ENCODE measurements at regions not wholly inside any gene's neighbourhood (a gene's known extent, or its start where the extent isn't known, plus 50 kb on each side); places are given as distances from the start of the nearest gene placed in this dataset.
"Not testable (repeated sequence)": the region's sequence is repeated elsewhere in the genome, so short reads cannot be mapped to it uniquely, and the experiment has no call there.

- CTCF ChIA-PET: no interaction called here
- no peak for DNase-seq (ENCODE audit: extremely low spot score)
- POLR2A ChIA-PET: no interaction called here
- no peak for TF ChIP-seq CTCF (IDR thresholded peaks at IDR 0.05; ENCODE audit: control extremely low read depth, extremely low read depth, low read depth, missing control alignments)
Measured at GRCh38 chr13:61531383-61532065, 115.9 kb upstream of the PCDH20 start.

DNA sequence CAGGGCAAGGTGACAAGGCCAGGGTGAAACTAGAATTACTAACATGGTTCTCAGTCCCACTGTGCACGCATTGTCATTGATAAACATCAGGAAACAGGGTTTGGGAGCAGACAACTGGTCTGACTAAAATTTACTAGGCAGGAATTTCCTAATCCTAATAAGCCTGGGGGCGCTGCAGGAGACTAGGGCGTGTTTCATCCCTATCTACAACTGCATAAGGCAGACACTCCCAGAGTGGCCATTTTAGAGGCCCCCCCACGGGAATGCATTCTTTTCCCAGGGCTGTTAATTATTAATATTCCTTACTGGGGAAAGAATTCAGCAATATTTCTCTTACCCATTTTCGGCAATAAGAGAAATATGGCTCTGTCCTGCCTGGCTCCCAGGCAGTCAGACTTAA, 103.6 kb upstream of the PCDH20 start:
- POLR2A ChIA-PET; DNase-seq (ENCODE audit: extremely low spot score); CTCF ChIA-PET: not testable (repeated sequence)

DNA sequence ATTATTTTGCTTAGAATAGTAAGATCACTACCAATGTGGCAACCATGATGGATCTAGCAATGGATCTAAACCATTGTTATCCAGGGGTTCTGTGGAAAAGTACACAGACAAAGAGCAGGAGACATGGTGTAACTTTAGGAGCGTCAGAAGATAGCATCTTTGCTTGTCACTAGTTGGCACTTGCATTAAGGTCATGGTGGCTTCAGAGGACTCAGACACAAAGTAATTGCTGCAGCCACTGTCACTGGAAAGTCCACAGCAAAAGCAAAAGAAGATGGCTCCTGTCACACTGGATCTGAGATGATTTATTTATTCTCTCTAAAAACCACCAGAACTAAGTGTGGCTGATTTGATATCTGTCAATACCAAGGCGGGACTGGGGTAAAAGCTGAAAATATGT, 93.3 kb upstream of the PCDH20 start:
- POLR2A ChIA-PET: no interaction called here
- CTCF ChIA-PET: no interaction called here
- DNase-seq (ENCODE audit: extremely low spot score): no peak
- no peak for TF ChIP-seq CTCF (IDR thresholded peaks at IDR 0.05; ENCODE audit: control extremely low read depth, extremely low read depth, low read depth, missing control alignments)

DNA sequence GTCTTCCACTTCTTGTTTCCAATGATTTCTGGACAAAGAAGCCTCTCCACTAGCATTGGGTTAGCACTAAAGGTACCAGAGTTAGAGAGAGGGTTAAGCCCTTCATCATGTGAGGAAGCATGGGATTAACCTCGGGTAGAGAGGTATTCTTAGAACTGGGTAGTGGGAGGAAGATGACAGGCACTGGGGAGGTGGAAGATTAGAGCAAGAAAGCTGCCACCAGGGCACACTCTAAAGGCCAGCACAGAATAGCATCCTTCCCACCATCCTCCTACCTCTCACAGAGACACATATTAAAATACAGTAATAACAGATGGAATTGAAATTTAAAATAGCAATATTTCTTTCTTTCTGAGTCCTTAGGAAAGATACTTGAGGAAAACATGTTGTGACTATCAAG, 84.5 kb upstream of the PCDH20 start:
- no peak for TF ChIP-seq CTCF (IDR thresholded peaks at IDR 0.05; ENCODE audit: control extremely low read depth, extremely low read depth, low read depth, missing control alignments)
- DNase-seq (ENCODE audit: extremely low spot score): no peak
- POLR2A ChIA-PET: no interaction called here
- CTCF ChIA-PET: no interaction called here

DNA sequence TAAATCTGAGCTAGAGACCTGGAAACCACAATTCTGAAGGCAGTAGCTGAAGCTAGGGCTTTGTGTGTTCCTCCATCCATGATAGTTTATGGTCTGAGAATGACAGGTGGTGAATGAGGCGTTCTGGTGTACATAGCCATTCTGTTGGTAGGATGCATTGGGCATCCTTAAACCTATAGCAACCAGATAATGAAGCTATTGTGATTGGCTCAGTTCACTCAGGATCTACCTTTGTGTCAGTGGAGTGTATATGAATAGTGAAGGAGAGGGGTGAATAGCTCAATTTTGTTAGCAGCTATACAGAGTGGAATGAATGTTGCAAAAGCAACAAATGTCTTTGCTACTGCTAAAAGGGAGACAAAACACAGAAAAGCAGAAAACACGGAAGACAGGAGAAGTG, 80.0 kb upstream of the PCDH20 start:
- TF ChIP-seq CTCF (IDR thresholded peaks at IDR 0.05; ENCODE audit: control extremely low read depth, extremely low read depth, low read depth, missing control alignments): no peak
- DNase-seq (ENCODE audit: extremely low spot score): no peak
- POLR2A ChIA-PET: no interaction called here
- CTCF ChIA-PET: interaction anchor here (1.2 to 1.3 kb wide), 2 partner anchors 11 to 29 kb away, joined by 3 read pairs; no protein-coding TSS in a partner anchor

DNA sequence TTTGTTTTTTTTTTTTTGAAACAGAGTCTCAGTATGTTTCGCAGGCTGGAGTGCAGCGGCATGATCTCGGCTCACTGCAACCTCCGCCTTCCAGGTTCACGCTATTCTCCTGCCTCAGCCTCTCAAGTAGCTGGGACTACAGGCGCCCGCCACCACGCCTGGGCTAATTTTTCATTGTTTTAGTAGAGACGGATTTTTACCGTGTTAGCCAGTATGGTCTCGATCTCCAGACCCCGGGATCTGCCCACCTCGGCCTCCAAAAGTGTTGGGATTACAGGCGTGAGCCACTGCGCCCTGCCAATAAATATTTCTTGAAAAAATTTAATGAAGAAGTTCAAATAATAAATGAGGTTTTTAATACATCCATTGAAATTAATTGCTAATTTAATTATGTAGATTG, 77.9 kb upstream of the PCDH20 start:
- DNase-seq (ENCODE audit: extremely low spot score); POLR2A ChIA-PET: not testable (repeated sequence)

DNA sequence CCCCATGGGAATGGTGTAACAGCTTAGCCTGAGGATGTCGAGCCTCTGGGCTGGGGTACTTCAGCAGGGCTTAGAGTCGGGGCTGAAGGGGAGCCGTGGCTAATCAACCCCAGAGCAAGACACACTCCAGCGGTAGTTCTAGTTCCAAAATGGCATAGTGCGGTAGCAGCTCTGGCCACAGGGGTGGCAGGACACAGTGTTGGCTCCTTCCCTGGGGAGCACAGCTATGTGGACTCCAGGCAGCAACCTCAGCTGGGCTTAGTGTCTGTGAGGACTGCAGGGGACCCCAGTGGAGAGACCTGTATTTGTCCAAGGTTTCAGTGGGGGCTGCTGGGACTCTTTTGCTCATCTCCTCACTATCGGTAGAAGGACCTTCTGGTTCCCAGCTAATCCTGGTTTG, 70.8 kb upstream of the PCDH20 start:
- no peak for DNase-seq (ENCODE audit: extremely low spot score)
- POLR2A ChIA-PET: no interaction called here
- CTCF ChIA-PET: interaction anchor here (1.2 kb wide), 1 partner anchor 10 kb away, joined by 3 read pairs; no protein-coding TSS in a partner anchor
- TF ChIP-seq CTCF (IDR thresholded peaks at IDR 0.05; ENCODE audit: control extremely low read depth, extremely low read depth, low read depth, missing control alignments): no peak

More for the DNA sequence above, 77.9 kb upstream of the PCDH20 start:
- CTCF ChIA-PET: not testable (repeated sequence)
